ENCODE measurements at regions not wholly inside any gene's neighbourhood (a gene's known extent, or its start where the extent isn't known, plus 50 kb on each side); places are given as distances from the start of the nearest gene placed in this dataset.
"Not testable (repeated sequence)": the region's sequence is repeated elsewhere in the genome, so short reads cannot be mapped to it uniquely, and the experiment has no call there.

- no peak for DNase-seq (ENCODE audit: low spot score in 2 of 2)
- 65 to 73% methylated on average over 5 to 6 of the region's 6 CpGs for WGBS, 2 donors
- Histone ChIP-seq H3K9me3 (peaks cover 0 to 38% (median 0%) of the 10 kb centered on the region in 4 donors), H3K27me3 (no peaks in the 10 kb centered on the region), H3K36me3 (no peaks in the 10 kb centered on the region), H3K4me3 (no peak overlapping the region), H3K4me1 (no peaks in the 10 kb centered on the region), H3K27ac (no peak overlapping the region)
- TF ChIP-seq POLR2A (IDR thresholded peaks at IDR 0.05) (no peak), EP300 (IDR thresholded peaks at IDR 0.05) (no peak)
- TF ChIP-seq, protein P1, sequence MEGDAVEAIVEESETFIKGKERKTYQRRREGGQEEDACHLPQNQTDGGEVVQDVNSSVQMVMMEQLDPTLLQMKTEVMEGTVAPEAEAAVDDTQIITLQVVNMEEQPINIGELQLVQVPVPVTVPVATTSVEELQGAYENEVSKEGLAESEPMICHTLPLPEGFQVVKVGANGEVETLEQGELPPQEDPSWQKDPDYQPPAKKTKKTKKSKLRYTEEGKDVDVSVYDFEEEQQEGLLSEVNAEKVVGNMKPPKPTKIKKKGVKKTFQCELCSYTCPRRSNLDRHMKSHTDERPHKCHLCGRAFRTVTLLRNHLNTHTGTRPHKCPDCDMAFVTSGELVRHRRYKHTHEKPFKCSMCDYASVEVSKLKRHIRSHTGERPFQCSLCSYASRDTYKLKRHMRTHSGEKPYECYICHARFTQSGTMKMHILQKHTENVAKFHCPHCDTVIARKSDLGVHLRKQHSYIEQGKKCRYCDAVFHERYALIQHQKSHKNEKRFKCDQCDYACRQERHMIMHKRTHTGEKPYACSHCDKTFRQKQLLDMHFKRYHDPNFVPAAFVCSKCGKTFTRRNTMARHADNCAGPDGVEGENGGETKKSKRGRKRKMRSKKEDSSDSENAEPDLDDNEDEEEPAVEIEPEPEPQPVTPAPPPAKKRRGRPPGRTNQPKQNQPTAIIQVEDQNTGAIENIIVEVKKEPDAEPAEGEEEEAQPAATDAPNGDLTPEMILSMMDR (IDR thresholded peaks at IDR 0.05) = no peak
Measured at GRCh38 chr19:24004166-24004565, 82.8 kb upstream of the ZNF254 start.

DNA sequence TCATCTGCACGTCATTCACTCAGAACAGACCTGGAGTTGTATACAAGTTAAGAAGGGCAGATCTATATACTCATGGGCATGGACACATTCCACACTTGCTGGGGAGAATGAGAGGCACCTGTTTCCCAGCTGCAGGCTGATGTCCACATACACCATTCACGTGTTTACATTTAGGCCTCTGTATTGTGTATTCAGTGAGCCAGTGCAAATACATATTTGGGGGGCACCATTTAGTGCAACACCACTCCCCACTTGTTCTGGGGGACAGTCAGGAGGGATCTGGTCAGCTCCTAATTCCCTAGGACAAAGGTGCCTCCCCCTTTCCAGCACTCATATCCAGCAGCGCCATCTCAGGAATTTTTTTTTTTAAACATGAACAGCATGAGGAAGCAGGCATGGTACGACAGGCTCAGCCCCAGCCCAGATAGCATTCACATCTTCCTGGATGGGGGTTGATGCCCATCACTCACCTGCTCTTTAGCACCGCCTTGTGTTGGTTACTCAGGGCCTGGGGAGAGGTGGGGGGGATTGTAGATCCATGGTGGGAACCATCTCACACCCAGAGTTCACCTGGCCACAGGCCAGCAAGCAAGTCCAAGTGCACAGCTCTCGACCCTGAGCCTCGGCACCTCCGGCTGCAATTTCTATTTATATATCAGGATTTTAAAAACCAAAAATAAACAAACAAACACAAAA is 56.9 kb upstream of the ZNF254 start:
- TF ChIP-seq, protein P1 (IDR thresholded peaks at IDR 0.05) = no peak
- TF ChIP-seq EP300 (IDR thresholded peaks at IDR 0.05) (no peak), POLR2A (IDR thresholded peaks at IDR 0.05) (no peak)
- DNase-seq (ENCODE audit: low spot score in 2 of 2) = no peak
- Histone ChIP-seq H3K36me3 (no peaks in the 10 kb centered on the region), H3K4me1 (peaks cover 0 to 13% (median 7%) of the 10 kb centered on the region in 4 donors), H3K27ac (no peak overlapping the region), H3K27me3 (no peaks in the 10 kb centered on the region), H3K9me3 (no peaks in the 10 kb centered on the region), H3K4me3 (no peak overlapping the region)
- WGBS, 2 donors = 64 to 75% methylated on average over 8 of the region's 8 CpGs

DNA sequence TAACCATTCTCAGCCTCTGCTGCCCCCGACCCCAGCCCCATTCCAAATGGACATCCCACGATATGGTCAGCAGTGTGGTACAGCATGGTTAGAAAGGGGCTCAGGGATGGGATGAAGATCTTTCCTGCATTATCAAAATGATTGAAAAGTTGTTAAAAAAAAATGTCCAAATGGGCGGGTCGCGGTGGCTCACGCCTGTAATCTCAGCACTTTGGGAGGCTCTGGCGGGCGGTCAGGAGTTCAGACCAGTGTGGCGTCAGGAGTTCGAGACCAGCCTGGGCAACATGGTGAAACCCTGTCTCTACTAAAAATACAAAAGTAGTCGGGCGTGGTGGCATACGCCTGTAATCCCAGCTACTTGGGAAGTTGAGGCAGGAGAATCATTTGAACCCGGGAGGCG is 54.3 kb upstream of the ZNF254 start:
- peak overlapping the region; percentile 75 to 90 (median 85) for H3K4me3 ChIP-seq
- H3K9me3 ChIP-seq = no peaks in the 10 kb centered on the region
- no peaks in the 10 kb centered on the region for H3K27me3 ChIP-seq
- peak overlapping the region; percentile 23 to 94 (median 92) for H3K27ac ChIP-seq
- peaks cover 0 to 17% (median 0%) of the 10 kb centered on the region in 3 donors for H3K36me3 ChIP-seq
- WGBS, 2 donors = 78 to 81% methylated on average over 15 of the region's 15 CpGs
- no peak for TF ChIP-seq POLR2A (IDR thresholded peaks at IDR 0.05)
- TF ChIP-seq, protein P1 (IDR thresholded peaks at IDR 0.05) = no peak
- no peak for TF ChIP-seq EP300 (IDR thresholded peaks at IDR 0.05)
- DNase-seq (ENCODE audit: low spot score in 2 of 2) = no peak
- peaks cover 0 to 34% (median 13%) of the 10 kb centered on the region in 4 donors for H3K4me1 ChIP-seq

DNA sequence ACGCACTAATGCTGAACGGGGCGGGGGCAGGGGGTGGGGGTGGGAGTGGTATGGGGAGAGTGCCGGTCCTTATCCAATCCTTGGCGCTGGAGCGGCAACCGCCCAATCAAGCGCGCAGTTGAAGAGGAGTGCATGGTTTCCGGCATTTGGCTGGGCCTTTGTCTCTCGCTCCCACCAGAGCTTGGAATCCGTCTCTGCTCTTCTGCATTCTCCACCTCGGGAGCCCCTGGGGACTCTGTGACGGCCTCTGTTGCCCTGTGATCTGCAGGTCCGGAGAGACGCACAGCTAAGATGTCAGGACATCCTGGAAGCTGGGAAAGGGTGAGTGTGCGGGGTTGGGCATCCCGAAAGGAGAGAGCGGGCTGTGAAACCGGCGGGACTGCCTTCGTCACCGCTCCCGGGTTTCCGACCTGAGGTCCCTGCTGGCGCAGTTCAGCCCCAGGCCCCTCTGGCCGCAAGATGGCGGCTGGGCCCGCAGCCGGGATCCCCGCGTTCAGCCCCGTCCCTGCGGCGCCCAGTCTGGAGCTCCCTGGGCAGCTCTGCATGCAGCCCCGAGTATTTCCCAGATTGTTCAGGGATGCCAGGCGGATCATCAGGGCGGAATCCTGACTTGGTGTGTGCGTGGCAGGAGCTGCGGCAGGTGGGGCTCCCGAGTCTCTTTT is 53.6 kb upstream of the ZNF254 start:
- H3K4me3 ChIP-seq = peak overlapping the region; percentile 75 to 90 (median 85)
- peak overlapping the region; percentile 85 to 94 (median 92) for H3K27ac ChIP-seq
- DNase-seq (ENCODE audit: low spot score in 2 of 2) = peak; percentile 77 to 84
- H3K36me3 ChIP-seq = peaks cover 0 to 25% (median 0%) of the 10 kb centered on the region in 3 donors
- TF ChIP-seq EP300 (IDR thresholded peaks at IDR 0.05) = peak in 1 of 2 donors; percentile 84
- TF ChIP-seq POLR2A (IDR thresholded peaks at IDR 0.05) = peak in 1 of 2 donors; percentile 67
- TF ChIP-seq, protein P1 (IDR thresholded peaks at IDR 0.05) = peak in 1 of 5 experiments; percentile 28
- H3K27me3 ChIP-seq = no peaks in the 10 kb centered on the region
- peaks cover 0 to 34% (median 13%) of the 10 kb centered on the region in 4 donors for H3K4me1 ChIP-seq
- 1 to 2% methylated on average over 23 to 33 of the region's 41 CpGs for WGBS, 2 donors
- no peaks in the 10 kb centered on the region for H3K9me3 ChIP-seq

DNA sequence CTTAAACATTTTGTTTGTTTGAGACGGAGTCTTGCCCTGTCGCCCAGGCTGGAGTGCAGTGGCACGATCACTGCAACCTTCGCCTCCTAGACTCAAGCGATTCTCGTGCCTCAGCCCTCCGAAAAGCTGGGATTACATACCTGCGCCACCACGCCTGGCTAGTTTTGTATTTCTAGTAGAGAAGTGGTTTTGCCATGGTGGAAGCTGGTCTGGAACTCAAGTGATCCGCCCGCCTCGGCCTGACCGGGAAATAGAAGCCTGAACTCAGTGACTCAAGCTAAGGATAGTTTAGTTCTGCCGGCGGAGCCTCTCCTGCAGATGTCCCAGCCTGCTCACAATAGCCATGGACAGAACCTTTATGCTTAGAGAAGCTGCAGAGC is 53.0 kb upstream of the ZNF254 start:
- peaks cover 0 to 36% (median 13%) of the 10 kb centered on the region in 4 donors for H3K4me1 ChIP-seq
- peak in 1 of 2 donors; percentile 11 for DNase-seq (ENCODE audit: low spot score in 2 of 2)
- peak overlapping the region; percentile 75 to 90 (median 85) for H3K4me3 ChIP-seq
- H3K9me3 ChIP-seq = no peaks in the 10 kb centered on the region
- H3K36me3 ChIP-seq = peaks cover 0 to 30% (median 0%) of the 10 kb centered on the region in 3 donors
- no peaks in the 10 kb centered on the region for H3K27me3 ChIP-seq
- no peak for TF ChIP-seq EP300 (IDR thresholded peaks at IDR 0.05)
- TF ChIP-seq, protein P1 (IDR thresholded peaks at IDR 0.05) = no peak
- TF ChIP-seq POLR2A (IDR thresholded peaks at IDR 0.05) = no peak
- 0 to 1% methylated on average over 13 to 15 of the region's 15 CpGs for WGBS, 2 donors
- H3K27ac ChIP-seq = peak overlapping the region; percentile 85 to 94 (median 92)

DNA sequence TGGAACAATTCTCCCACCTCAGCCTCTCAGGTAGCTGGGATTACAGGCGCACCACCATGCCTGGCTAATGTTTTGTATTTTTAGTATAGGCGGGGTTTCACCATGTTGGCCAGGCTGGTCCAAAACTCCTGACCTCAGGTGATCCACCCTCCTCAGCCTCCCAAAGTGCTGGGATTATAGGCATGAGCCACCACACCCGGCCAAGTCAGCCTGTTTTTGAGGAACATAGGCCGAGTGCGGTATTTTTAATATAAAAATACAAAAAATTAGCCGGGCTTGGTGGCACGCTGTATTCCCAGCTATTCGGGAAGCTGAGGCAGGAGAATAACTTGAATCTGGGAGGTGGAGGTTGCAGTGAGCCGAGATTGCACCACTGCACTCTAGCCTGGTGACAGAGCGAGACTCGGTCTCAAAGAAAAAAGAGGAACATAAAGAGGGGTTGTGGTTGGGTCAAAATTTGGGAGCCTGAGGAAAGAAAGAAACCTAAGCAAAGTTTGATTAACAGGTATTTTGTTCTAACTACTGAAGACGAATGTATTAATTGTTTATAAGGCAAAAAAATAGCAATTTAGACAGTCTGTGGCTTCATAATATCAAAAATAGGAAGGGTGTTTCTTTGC is 51.6 kb upstream of the ZNF254 start:
- H3K9me3 ChIP-seq; H3K27me3 ChIP-seq; DNase-seq (ENCODE audit: low spot score in 2 of 2): not testable (repeated sequence)
- WGBS, 2 donors = 82 to 85% methylated on average over 12 of the region's 12 CpGs
- Histone ChIP-seq H3K27ac (peak overlapping the region in 2 of 4 donors; percentile 33 to 92), H3K4me1 (peaks cover 0 to 50% (median 13%) of the 10 kb centered on the region in 4 donors), H3K4me3 (peak overlapping the region in 2 of 4 donors; percentile 75 to 83), H3K36me3 (peaks cover 0 to 35% (median 0%) of the 10 kb centered on the region in 3 donors)

Measured in tibial nerve (tissue), 4 donors.